ENCODE measurements at regions not wholly inside any gene's neighbourhood (a gene's known extent, or its start where the extent isn't known, plus 50 kb on each side); places are given as distances from the start of the nearest gene placed in this dataset.

DNA sequence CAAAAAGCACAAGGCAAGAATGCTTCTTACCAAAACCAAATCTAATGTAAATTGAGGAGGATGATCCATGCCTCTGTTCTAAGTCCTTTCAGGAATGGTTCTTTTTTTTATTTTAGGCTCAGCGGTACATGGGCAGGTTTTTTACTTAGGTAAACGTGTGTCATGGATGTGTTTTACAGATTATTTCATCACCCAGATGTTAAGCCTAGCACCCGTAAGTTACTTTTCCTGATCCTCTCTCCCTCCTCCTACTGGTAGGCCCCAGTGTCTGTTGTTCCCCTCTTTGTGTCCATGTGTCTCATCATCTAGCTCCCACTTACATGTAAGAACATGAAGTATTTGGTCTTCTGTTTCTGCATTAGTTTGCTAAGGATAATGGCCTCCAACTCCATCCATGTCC, 289.2 kb upstream of the THBS1 start:
- TF ChIP-seq, protein P1, sequence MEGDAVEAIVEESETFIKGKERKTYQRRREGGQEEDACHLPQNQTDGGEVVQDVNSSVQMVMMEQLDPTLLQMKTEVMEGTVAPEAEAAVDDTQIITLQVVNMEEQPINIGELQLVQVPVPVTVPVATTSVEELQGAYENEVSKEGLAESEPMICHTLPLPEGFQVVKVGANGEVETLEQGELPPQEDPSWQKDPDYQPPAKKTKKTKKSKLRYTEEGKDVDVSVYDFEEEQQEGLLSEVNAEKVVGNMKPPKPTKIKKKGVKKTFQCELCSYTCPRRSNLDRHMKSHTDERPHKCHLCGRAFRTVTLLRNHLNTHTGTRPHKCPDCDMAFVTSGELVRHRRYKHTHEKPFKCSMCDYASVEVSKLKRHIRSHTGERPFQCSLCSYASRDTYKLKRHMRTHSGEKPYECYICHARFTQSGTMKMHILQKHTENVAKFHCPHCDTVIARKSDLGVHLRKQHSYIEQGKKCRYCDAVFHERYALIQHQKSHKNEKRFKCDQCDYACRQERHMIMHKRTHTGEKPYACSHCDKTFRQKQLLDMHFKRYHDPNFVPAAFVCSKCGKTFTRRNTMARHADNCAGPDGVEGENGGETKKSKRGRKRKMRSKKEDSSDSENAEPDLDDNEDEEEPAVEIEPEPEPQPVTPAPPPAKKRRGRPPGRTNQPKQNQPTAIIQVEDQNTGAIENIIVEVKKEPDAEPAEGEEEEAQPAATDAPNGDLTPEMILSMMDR (IDR thresholded peaks at IDR 0.05; ENCODE audit: poor library complexity, severe bottlenecking): no peak
- TF ChIP-seq EZH2 (IDR thresholded peaks at IDR 0.05; ENCODE audit: borderline replicate concordance, insufficient read depth, low read length, poor library complexity, severe bottlenecking): no peak
